ENCODE measurements at regions not wholly inside any gene's neighbourhood (a gene's known extent, or its start where the extent isn't known, plus 50 kb on each side); places are given as distances from the start of the nearest gene placed in this dataset.

- Histone ChIP-seq H3K9me3 (0 out of 2 replicates have a peak, but pooled peaks cover 4% of the 10 kb centered on the region), H3K4me3 (ENCODE audit: low read depth, low read length) (no peak overlapping the region), H3K27me3 (replicated peaks; ENCODE audit: control insufficient read depth, insufficient read depth, low read length) (no peaks in the 10 kb centered on the region; the same call in 1 of the 2 replicates), H3K36me3 (ENCODE audit: control insufficient read depth, insufficient read depth, low read length) (no peaks in the 10 kb centered on the region), H3K4me1 (no peaks in the 10 kb centered on the region)
- CTCF ChIA-PET, result no interaction called here
- no peaks in the 10 kb centered on the region for H3K9me3 Mint-ChIP-seq (ENCODE audit: unreplicated experiment)
- intact Hi-C loops (cut with micrococcal nuclease; ENCODE audit: unreplicated experiment), result no loop called here
- H3K4me3 Mint-ChIP-seq (ENCODE audit: unreplicated experiment), result no peak overlapping the region
- no peaks in the 10 kb centered on the region for H3K4me1 Mint-ChIP-seq (ENCODE audit: low read depth, unreplicated experiment)
- no peak for DNase-seq
- POLR2A ChIA-PET, result no interaction called here
- H3K27ac Mint-ChIP-seq (ENCODE audit: unreplicated experiment), result no peak overlapping the region
- peaks cover 23% of the 10 kb centered on the region for H3K27me3 Mint-ChIP-seq (ENCODE audit: insufficient read depth, unreplicated experiment)
- BruUV-seq (replicated peaks), result no TSS peak
- no peaks in the 10 kb centered on the region for H3K36me3 Mint-ChIP-seq (ENCODE audit: insufficient read depth, unreplicated experiment)
- TF ChIP-seq CTCF (IDR thresholded peaks at IDR 0.05; ENCODE audit: insufficient read depth in 1 of 2, low read depth in 1 of 2, low read length in 1 of 2, severe bottlenecking in 1 of 2, unreplicated experiment in 1 of 2), result no peak
Measured at GRCh38 chr10:43923328-43923727, 274.6 kb upstream of the ZNF32 start.

- H3K27ac Mint-ChIP-seq (ENCODE audit: unreplicated experiment), result no peak overlapping the region
- H3K4me1 Mint-ChIP-seq (ENCODE audit: low read depth, unreplicated experiment), result no peaks in the 10 kb centered on the region
- DNase-seq, result no peak
- POLR2A ChIA-PET, result no interaction called here
- 0 out of 2 replicates have a peak, but pooled peaks cover 4% of the 10 kb centered on the region for H3K9me3 ChIP-seq
- no peak for TF ChIP-seq CTCF (IDR thresholded peaks at IDR 0.05; ENCODE audit: insufficient read depth in 1 of 2, low read depth in 1 of 2, low read length in 1 of 2, severe bottlenecking in 1 of 2, unreplicated experiment in 1 of 2)
- CTCF ChIA-PET, result no interaction called here
- intact Hi-C loops (cut with micrococcal nuclease; ENCODE audit: unreplicated experiment), result no loop called here
- no TSS peak for BruUV-seq (replicated peaks)
- H3K4me3 Mint-ChIP-seq (ENCODE audit: unreplicated experiment), result no peak overlapping the region
- H3K9me3 Mint-ChIP-seq (ENCODE audit: unreplicated experiment), result no peaks in the 10 kb centered on the region
- no peaks in the 10 kb centered on the region for H3K36me3 ChIP-seq (ENCODE audit: control insufficient read depth, insufficient read depth, low read length)
- H3K4me1 ChIP-seq, result no peaks in the 10 kb centered on the region
- no peaks in the 10 kb centered on the region for H3K36me3 Mint-ChIP-seq (ENCODE audit: insufficient read depth, unreplicated experiment)
- H3K4me3 ChIP-seq (ENCODE audit: low read depth, low read length), result no peak overlapping the region
- peaks cover 26% of the 10 kb centered on the region for H3K27me3 Mint-ChIP-seq (ENCODE audit: insufficient read depth, unreplicated experiment)
- no peaks in the 10 kb centered on the region; the same call in 1 of the 2 replicates for H3K27me3 ChIP-seq (replicated peaks; ENCODE audit: control insufficient read depth, insufficient read depth, low read length)
Measured at GRCh38 chr10:43922335-43923280, 273.9 kb upstream of the ZNF32 start.

DNA sequence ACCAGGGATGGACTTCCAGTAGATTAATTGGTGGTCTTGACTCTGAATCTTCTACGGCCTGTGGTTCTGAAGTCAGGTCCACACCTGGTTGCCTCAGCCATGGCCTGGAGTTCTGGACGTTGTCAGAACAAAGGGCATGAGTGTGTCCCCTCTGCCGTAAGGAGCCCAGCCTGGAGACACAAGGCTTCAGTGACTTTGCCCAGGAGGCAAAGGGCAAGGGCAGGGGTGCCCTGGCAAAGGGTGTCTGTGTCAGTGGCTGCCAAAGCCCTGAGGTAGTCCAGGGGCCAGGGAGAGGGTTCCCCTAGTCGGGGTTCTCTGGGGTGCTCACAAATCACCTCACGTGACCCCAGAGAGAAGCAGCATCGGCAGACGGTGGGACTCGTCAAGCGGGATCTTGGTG lies 273.2 kb upstream of the ZNF32 start:
- H3K27me3 ChIP-seq (replicated peaks; ENCODE audit: control insufficient read depth, insufficient read depth, low read length), result no peaks in the 10 kb centered on the region; the same call in 1 of the 2 replicates
- intact Hi-C loops (cut with micrococcal nuclease; ENCODE audit: unreplicated experiment), result no loop called here
- ChIA-PET CTCF (no interaction called here), POLR2A (no interaction called here)
- H3K36me3 ChIP-seq (ENCODE audit: control insufficient read depth, insufficient read depth, low read length), result no peaks in the 10 kb centered on the region
- no peaks in the 10 kb centered on the region for H3K4me1 ChIP-seq
- Mint-ChIP-seq H3K27me3 (ENCODE audit: insufficient read depth, unreplicated experiment) (peaks cover 24% of the 10 kb centered on the region), H3K4me3 (ENCODE audit: unreplicated experiment) (no peak overlapping the region), H3K27ac (ENCODE audit: unreplicated experiment) (no peak overlapping the region), H3K4me1 (ENCODE audit: low read depth, unreplicated experiment) (no peaks in the 10 kb centered on the region), H3K36me3 (ENCODE audit: insufficient read depth, unreplicated experiment) (no peaks in the 10 kb centered on the region), H3K9me3 (ENCODE audit: unreplicated experiment) (no peaks in the 10 kb centered on the region)
- H3K9me3 ChIP-seq, result 0 out of 2 replicates have a peak, but pooled peaks cover 4% of the 10 kb centered on the region
- no peak for TF ChIP-seq CTCF (IDR thresholded peaks at IDR 0.05; ENCODE audit: insufficient read depth in 1 of 2, low read depth in 1 of 2, low read length in 1 of 2, severe bottlenecking in 1 of 2, unreplicated experiment in 1 of 2)
- no peak overlapping the region for H3K4me3 ChIP-seq (ENCODE audit: low read depth, low read length)
- DNase-seq, result no peak
- no TSS peak for BruUV-seq (replicated peaks)
